ENCODE measurements at regions not wholly inside any gene's neighbourhood (a gene's known extent, or its start where the extent isn't known, plus 50 kb on each side); places are given as distances from the start of the nearest gene placed in this dataset.

DNA sequence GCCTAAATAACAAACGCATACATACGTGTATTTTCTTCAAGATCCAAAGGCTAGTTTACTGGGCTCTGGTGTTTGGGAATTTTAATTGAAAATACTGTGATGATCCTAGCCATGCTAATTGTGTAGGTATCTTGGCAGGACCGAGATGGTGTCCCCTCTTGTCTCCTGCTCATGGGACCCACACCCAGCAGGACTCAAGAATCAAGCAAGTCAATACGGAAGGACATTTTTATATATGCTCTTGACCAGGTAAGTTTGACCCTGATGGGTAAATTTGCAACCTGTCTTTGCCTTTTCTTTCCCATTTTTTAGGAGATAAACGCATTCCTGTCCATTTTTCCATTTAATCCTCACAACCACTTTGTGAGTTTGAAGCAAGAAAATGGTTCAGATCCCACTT is 111.8 kb upstream of the MYCN start:
- no peak for DNase-seq

DNA sequence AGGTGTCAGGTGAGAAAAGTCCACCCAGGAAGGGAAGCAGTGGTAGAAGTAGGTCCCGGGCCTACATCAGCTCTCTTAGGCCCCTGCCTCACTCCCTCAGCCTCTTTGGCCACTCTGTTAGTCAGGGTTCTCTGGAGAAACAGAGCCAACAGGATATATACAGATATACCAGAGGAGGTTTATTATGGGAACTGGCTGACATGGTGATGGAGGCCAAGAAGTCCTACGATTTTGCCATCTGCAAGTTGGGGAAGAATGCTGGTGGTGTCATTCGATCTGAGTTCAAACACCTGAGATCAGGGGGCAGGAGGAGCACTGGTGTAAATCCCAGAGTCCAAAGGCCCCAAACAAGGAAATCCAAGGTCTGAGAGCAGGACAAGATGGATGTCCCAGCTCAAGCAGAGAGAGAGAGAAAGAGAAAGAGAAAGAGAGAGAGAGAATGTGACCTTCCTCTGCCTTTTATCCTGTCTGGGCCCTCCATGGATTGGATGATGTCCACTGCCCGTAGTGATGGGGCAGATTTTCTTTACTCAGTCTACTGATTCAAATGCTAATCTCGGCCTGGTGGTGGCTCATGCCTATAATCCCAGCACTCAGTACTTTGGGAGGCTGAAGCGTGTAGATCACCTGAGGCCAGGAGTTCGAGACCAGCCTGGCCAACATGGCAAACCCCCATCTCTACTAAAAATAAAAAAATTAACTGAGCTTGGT is 111.1 kb upstream of the MYCN start:
- DNase-seq: no peak

GRCh38 chr2:15829985-15830384 is 110.4 kb upstream of the MYCN start:
- DNase-seq: no peak

GRCh38 chr2:15830937-15831549 is 109.3 kb upstream of the MYCN start:
- no peak for DNase-seq

DNA sequence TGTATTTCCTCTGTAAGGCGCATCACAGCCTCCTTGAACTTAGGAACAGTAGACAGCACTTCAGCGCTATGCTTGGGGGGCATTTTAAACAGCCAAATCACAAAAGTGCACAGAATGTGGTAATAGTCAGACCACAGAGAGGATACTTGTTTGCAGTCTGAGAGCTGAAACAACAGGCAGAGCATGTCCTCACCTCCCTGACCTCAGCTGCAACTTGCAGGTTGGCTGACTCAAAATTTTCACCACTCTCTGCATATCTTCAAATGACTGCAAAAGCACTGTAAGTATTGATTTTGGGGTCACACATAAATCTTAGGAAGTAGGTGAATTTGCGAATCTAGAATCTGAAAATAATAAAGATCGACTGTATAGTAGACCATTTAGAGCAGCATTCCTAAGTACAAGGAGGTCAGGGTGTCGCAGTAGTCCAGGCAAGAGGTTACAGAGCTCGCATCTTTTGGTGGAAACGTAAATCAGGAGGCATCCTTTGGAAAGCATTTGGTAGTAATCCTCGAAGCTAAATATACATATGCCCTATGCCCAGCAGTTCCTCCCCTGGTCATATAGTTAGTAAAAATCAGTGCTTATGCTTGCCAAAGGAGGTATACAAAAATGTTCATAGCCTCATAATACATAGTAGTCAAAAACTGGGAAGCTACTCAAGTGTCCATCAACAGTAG is 108.2 kb upstream of the MYCN start:
- no peak for DNase-seq

DNA sequence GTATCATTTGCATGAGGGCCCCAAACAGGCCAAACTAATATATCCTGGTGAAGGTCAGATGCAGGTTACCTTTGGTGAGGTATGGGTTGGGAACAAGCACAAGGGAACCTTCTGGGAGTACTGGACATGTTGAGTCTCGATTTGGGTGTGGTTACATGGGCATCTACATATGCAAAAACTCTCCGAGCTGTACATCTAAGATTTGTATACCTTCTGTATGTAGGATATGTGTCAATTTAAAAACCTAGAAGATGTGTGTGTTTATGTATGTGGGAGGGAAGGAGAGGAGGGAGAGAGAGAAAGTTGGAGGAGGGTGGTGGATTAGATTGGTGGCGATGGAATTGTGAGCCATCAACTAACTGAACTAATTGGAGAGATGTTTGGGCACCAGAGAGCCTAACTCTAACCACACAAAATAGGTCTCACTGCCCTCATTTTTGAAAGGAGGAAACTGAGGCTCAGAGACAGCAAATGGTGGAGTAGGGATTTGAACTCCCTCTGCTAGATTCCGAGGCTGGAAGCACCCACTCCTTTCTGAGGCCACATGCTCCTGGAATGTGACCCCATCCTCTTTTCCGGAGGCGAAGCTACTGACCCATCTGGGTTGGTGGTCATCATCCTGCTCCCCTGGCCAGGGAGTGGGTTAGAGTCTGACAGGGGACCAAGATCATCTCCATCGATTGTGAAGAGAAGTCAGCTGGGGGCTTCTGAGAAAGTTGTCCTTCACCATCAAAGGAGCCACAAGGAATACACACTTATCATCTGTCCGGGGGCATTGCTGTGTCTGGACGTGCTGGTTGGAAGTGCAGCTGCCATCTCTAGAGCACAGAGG is 107.3 kb upstream of the MYCN start:
- DNase-seq: no peak

DNA sequence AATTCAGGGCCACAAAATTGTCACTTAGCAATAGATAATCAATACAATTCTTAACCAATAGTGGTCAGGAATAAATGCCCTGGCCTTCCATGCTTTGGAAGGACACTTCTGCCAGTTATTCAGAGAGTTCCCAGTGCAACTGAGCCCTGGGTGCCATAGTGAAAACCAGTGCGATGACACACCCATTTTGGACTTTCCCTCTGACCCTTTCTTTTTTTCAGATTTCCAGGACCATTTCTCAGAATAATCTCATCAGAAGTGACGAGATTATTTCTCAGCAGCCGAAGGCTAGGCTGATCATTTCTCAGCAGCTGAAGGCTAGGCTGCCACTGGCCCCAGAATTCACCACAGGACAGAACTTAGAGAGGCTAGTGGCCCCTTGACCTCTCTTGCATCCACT is 106.6 kb upstream of the MYCN start:
- no peak for DNase-seq

- no peak for DNase-seq
Measured at GRCh38 chr2:15834381-15835031, 105.8 kb upstream of the MYCN start.

- DNase-seq: no peak
Measured at GRCh38 chr2:15835991-15836688, 104.2 kb upstream of the MYCN start.

DNA sequence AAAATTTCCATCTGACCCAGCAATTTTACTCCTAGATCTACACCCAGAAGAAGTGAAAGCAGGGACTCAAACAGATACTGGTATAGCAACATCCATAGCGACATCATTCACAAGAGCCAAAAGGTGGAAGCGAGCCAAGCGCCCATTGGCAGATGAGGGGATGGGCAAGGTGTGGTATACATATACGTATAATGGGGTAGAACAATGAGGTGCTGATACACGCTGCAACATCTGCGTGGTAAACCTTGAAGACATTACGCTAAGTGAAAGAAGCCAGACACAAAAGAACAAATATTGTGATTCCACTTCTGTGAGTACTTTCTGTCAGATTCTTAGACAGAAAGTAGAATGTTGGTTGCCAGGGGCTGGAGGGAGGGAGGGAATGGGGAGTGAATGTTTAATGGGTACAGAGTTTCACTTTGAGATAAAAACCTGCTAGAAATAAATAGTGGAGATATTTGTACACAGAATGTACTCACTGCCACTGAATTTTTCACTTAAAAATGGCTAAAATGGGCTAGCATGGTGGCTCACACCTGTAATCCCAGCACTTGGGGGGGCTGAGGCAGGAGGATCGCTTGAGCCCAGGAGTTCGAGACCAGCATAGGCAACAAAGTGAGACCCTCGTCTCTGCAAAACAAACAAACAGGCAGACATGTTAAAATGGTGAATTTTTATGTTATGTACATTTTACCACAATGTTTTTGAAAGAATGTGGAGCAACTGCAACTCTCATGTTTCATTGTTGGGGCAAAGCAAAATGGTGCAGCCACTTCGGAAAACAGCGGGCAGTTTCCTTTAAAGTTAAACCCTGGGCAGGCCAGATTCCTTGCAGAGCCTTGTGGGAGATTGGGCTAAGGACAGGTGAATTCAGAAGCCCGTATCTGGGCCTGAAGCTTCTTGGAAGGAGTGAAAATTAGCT is 103.4 kb upstream of the MYCN start:
- no peak for DNase-seq

DNA sequence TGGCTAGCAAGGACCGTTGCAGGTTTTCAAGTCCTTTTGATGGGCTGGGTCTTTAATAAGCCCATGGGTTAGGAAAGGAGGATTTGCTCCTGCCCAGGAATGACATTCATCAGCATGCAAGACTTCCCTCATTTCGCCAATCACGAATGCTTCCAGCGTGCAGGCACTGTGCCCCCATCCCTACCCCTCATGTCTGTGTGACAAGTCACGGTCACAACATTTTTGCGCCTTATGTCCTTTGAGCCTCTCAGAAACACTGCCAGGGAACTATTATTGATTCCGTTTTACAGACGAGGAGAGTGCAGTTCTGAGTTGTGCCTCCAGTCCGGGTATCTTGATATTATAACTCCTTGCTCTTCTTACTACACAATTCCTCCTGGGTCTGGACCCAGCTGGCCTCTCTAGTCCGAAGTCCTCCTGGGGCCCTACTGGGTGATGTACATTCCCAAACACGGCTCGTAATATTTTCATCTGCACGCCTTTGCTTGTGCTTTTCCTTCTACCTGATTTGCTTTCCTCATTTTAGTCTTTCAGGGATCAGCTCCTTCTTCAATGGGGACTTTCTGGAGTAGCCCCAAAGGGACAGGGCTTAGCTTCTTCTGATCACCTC is 101.8 kb upstream of the MYCN start:
- DNase-seq: no peak

DNA sequence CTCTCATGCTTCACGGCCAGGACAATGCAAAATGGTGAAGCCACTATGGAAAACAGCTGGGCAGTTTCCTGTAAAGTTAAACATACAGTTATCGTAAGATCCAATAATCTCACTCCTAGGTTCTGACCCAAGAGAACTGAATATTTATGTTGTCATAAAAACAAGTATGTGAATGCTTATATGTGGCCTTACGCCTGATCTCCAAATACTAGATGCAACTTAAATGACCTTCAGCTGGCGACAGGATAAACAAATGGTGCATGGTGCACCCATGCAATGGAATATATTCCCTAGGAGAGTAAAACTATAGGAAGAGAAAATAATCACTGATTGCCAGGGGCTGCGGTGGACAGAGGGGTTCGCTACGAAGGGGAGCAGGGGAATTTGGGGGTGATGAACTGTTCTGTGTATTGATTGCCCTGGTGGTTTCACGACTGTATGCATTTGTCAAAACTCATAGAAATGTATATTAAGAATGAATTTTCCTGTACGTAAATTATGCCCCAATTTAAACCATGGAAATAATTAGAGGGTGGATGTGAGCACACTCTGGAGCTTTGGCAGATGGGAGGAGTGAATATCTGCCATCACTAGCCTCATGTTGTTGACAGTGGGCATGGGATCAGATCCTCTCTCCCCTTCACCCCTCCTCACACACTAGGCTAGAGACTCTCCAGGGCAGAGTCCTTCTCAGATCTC is 100.8 kb upstream of the MYCN start:
- no peak for DNase-seq

- no peak for DNase-seq
Measured at GRCh38 chr2:15840148-15840547, 100.2 kb upstream of the MYCN start.

DNA sequence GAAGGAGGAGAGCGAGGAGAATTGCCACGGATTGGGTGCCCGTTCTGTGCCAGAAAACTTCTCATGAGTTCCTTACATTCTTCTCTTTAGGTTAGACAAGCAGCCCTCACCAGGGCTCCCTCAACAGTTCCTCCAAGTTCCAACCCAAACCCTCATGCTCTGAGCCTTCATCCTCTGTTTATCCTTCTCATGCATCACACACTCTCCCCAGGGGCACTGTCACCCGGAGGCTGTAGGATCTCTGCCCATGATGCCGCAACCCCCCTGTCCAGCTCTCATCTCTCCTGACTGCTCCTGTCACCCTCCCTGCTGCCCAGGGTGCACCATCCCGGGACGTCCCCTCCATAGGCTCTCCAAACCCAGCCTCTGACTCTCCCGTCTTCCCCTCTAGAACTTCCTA is 99.4 kb upstream of the MYCN start:
- no peak for DNase-seq

DNA sequence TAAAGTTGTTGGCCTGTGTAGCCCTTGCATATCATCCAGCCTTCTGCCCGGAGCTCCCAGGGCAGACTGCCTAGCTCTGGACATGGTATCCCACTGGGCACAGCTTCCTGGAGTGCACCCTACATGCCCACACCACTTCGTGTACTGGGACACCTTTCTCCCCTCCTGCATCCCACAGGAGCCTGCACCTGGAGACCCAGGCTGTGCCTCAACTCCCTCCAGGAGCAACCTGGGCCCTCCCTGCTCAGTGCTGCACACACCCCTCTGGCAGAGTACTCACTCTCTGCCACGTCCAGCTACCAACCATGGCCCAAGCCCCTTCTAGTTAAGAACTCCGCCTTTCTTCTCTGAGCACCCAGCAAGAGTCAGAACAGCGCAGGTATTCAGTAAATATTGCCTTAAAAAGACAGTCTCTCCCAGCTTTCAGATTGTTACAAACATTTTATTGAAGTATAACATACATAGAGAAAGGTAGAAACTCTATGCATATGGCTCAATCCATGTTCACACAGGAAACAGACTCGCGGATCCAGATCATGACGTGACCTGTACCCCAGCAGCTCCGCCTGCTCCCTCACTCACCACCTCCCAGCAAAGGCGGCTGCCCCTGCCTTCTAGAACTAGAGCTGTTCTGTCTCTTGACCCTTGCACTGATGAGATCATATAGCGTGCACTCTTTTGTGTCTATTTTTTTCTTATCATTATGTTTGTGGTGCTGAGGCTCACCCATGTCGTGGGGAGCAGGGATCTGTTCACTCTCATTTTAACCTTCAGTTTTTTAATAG is 98.4 kb upstream of the MYCN start:
- no peak for DNase-seq

DNA sequence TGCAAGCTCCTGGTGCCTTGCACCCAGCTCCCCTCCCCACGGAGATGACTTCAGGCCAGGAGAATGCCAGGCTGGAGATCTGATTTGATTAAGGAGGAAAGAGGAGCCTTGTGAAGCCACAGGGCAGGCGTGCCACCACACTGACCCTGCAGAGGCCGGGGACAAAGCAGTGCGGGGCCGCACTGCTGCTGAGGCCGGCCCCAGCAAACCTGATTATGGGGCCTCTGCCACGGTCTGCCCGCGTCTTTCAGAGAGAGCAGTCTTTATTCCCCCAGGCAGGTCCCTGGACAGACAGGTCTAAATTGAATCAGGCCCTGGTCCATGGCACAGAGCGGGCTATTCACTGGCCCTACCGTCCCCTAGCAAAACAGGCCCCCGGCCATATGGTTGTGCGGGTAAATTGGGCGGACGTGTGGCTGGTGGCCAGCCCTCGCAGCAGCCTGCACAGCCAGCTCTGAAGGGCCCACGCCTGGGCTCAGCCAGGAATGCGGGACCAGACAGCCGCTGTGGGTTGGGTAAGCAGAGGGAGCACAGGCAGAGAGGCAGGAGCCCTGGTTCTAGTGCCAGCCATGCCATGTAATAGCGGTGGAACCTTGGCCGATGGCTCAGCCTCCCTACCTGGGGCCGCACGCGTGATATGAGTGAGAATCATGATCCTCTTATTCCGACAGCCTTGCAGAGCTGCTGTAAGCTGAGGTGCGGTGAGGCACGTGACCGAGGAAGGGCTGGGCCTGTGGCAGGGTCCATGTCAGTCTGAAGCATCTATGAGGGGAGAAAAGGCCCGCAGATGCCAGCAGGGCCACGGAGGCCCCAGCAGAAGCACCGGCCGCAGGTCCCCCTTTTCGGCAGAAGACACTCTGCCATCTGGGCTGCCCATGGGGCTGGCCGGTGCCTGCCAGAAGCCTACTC is 97.3 kb upstream of the MYCN start:
- DNase-seq: peak; percentile 72

DNA sequence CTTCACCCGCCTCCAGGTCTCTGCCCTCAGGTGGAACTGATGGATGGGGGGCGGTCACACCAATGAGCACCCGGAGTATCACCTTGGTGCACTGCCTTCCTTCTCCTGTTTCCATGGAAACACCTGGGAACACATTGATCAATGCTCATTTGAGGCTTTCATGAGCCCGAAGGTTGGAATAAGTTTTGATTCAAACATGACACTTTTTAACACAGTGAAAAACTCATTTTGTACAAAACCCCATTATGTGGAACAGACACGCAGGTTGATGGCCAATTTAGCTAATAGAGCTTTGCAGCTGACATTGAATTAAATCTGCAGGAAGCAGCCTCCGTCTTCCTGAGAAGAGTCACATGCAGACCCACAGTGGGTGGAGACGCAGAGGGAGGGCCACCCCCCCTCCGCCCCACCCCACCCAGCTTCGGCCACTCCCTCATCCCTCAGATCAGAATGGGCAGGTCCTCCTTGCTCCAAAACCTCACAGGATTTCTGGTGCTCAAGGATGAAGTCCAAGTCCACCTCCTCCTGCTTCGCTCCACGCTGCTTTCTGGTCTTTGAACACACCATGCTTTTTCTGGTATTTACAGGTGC is 96.0 kb upstream of the MYCN start:
- DNase-seq: no peak

Measured in tongue (tissue), 1 donor.